Fibroblast of lung (primary cell): ENCODE measurements at regions not wholly inside any gene's neighbourhood (a gene's known extent, or its start where the extent isn't known, plus 50 kb on each side); places are given as distances from the start of the nearest gene placed in this dataset.

Source experiments
- CTCF ChIP-seq, 2 donors: IDR thresholded peaks in 1 of 2; conservative IDR thresholded peaks in 1 of 2; 1 replicate in 1 of 2; 2 replicates in 1 of 2; pipeline ENCODE4 v1.5.1; 2011 to 2012; ENCODE audit warnings: low read length in 2 of 2, control low read depth in 1 of 2, inconsistent platforms in 1 of 2, low read depth in 1 of 2, mild to moderate bottlenecking in 1 of 2
- EZH2 ChIP-seq: IDR thresholded peaks from 2 replicates; pipeline ENCODE4 v1.5.1; 2012; ENCODE audit warnings: low read length, control low read depth, mild to moderate bottlenecking; ENCODE audit errors: missing control alignments

- TF ChIP-seq CTCF (conservative IDR thresholded peaks at IDR 0.05 in 1 of 2, IDR thresholded peaks at IDR 0.05 in 1 of 2; ENCODE audit: low read depth in 1 of 2, low read length in 2 of 2) (no peak), EZH2 (no peak)
These were observed 391.2 kb downstream of the CDH26 start for GRCh38 chr20:60349418-60349817.
